Left colon (tissue), 2 donors: ENCODE measurements at regions not wholly inside any gene's neighbourhood (a gene's known extent, or its start where the extent isn't known, plus 50 kb on each side); places are given as distances from the start of the nearest gene placed in this dataset.

ENCODE experiments used
- ATAC-seq: fragments of 200-7000 bp; cut with Tn5 transposase; one replicate; pipeline ENCODE4 v1.9.1; 2020; ENCODE audit warnings: mild to moderate bottlenecking, moderate library complexity
- DNase-seq, 2 donors: peaks; one replicate each; pipeline ENCODE4 v3.0.0-alpha.2; 2020
- intact Hi-C, 2 donors: fragments of 100-400 bp; cut with DNase I in 1 of 2; cut with micrococcal nuclease in 1 of 2; formaldehyde crosslinking; loops; one replicate each; pipeline versions ENCODE4 v1.11.2 to v1.14.0; 2022; cut with DNase I, micrococcal nuclease
- donor health status: DM: no; HTN: no; CAD: no.
- donor health status: DM: yes; HTN: yes; CAD: no.

DNA sequence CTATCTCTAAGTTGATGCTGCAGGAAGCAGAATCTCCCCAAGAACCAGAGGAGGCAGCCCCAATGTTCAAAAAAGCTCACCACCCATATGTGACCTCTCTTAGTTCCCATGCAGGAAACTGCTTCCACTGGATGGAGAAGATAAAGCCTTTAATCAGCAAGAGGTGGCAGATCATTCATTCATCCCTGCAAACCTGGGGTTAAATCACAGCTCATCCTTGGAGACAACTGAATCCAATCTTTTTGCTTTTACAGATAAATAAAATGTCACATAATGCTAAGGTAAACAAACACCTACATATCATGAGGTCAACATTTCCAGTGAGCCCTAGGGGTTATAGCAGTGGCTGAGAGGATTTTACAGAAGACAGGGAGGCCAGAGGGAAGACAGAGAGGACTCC, 112.7 kb upstream of the CD93 start:
- intact Hi-C loops = no loop called here
- no peak for ATAC-seq
- no peak for DNase-seq

DNA sequence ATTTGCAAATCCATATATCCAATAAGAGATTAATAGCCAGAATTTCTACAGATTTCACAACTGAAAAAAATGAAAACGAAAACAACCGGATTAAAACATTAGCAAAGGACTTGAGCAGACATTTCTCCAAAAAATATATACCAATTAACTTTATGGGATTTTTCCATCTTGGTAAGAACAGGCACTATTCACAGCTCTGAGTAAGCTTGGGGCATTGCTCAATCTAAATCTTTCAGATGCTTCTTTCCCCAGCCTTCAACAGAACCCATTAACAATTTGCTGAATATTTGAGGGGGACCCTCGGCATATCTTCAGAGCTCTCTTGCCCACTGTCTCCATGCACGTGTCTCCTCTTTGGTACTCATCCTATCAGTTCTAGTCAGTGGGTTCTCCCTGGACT, 111.7 kb upstream of the CD93 start:
- intact Hi-C loops = no loop called here
- ATAC-seq (no peak), DNase-seq (no peak)

- no peak for ATAC-seq
Measured at GRCh38 chr20:23195636-23196035, 109.5 kb upstream of the CD93 start.

DNA sequence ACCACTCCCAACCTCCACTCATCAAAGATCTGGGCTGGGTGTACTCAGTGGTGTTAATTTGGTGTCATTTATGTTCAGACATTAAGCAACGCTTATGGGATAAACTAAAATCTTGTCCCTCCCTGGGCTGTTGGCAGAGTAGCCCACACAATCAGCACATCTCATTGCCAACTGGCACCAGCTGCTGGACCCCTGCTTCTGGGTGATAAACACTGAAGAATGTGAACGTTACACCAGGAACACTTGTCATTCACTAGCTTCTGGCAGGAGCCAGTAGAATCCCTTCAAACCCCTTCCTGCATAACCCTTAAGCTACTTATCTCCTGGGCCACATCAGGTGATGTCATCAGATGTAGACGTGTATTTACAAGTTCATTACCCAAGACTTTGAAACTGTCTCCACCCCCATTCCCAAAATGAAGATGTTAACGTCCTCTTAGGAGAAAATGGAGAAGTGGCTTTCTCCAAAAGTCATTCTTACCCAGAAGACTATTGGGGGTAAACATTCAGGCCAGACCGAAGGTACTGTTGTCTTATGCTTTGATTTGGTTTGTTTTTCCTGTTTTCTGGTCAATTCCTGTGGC, 107.8 kb upstream of the CD93 start:
- no peak for DNase-seq

More at GRCh38 chr20:23195636-23196035, 109.5 kb upstream of the CD93 start:
- intact Hi-C loops = no loop called here
- no peak for DNase-seq

GRCh38 chr20:23192469-23192868, 106.3 kb upstream of the CD93 start:
- ATAC-seq (no peak), DNase-seq (no peak)
- intact Hi-C loops = no loop called here

More for the DNA sequence above, 107.8 kb upstream of the CD93 start:
- intact Hi-C loops = no loop called here
- ATAC-seq = no peak

DNA sequence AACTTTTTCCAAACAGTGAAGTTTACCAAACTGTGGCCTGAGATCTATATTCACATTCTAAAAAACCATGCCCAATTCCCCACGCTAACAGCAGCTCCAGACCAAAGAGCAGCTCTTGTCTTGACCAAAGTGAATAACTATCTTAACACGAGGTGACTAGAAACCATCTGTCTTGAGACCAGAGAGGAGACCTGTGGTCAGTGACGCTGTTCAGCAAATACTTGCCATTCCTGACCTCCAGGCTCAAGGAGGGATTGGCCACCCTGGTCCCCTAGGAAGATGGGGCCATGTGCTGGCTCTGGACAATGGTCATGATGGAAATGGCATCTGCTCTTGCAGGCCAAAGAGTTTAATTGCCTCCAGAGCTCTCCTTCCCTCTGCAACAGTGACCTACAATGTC, 104.4 kb upstream of the CD93 start:
- no peak for ATAC-seq
- intact Hi-C loops = no loop called here
- no peak for DNase-seq

DNA sequence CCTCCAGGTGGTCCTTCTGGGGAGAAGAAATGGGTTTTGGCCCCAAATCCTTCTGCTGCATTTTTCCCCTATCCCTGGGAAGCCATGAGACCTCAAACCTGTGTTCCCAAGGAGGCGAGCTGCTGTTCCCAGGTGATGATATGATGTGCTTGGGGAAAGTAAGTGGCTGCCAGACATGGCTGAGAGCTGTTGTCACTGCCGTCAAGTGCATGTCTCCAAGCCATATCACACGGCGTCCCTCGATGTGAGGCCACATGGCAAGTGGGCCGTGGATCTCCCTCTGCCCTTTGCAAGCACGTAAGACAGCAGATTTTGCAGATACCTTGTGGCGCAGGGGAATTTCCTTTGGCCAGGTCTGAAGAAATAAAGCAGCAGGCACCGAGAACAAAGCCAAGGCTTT, 103.7 kb upstream of the CD93 start:
- ATAC-seq = no peak

DNA sequence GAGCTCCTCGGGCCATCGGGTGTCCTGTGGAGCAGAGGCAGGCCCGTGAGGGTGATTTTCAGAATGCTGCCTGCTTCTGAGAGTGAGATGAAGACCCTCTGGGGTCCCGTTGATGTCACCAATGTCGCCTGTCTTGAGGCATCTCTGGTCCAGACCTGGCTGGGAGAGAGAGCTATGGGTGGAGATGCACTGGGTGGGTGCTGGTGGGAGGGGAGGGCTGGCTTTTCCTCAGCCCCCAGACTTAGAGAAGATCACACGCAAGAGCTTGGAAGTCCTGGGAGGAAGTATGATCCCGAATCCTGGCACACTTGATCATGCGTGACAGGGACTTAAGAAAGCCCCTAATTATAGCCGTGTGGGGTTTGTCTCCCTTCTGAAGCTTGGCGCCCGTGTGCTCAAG, 103.2 kb upstream of the CD93 start:
- DNase-seq = no peak
- intact Hi-C loops = no loop called here
- ATAC-seq = no peak

More for the DNA sequence above, 103.7 kb upstream of the CD93 start:
- intact Hi-C loops = no loop called here
- no peak for DNase-seq

DNA sequence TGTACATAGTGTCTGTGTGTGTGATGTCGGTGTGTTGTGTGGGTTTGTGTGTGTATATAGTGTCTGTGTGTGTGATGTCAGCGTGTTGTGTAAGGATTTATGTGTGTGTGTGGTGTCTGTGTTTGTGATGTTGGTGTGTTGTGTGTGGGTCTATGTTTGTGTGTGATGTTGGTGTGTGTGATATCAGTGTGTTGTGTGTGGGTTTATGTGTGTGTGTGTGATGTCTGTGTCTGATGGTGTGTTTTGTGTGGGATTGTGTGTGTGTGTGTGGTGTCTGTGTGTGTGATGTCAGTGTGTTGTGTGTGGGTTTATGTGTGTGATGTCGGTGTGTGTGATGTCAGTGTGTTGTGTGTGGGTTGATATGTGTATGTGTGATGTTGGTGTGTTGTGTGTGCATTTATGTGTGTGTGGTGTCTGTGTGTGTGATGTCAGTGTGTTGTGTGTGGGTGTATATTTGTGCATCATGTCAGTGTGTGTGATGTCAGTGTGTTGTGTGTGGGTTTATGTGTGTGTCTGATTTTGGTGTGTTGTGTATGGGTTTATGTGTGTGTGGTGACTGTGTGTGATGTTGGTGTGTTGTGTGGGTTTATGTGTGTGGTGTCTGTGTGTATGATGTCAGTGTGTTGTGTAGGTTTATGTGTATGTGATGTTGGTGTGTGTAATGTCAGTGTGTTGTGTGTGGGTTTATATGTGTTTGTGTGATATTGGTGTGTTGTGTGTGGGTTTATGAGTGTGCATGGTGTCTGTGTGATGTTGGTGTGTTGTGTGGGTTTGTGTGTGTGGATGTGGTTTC, 102.4 kb upstream of the CD93 start:
- DNase-seq (no peak), ATAC-seq (no peak)
- intact Hi-C loops = no loop called here

DNA sequence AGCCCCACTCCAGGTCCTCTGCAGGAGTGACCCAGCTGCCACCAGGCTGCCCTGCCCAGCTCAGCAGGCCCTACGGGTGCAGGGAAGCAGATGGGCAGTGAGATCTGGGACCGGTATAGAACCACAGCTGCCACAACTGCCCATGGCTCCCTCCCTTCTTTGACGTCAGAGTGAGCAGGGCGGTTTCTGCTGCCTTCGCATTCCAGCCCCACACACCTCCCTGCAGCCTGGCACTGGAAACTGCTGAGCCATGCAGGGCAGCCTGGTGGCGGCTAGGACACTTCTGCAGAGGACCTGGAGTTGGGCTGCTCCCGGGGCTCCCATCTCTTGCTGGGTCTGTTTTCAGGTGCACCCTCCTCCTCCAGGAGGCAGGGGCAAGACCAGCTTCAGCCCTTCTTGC, 101.6 kb upstream of the CD93 start:
- no peak for DNase-seq
- ATAC-seq = peak; percentile 65

GRCh38 chr20:23186808-23187207, 100.7 kb upstream of the CD93 start:
- intact Hi-C loops = no loop called here
- ATAC-seq = no peak
- DNase-seq = no peak

More for the DNA sequence above, 101.6 kb upstream of the CD93 start:
- intact Hi-C loops = no loop called here

DNA sequence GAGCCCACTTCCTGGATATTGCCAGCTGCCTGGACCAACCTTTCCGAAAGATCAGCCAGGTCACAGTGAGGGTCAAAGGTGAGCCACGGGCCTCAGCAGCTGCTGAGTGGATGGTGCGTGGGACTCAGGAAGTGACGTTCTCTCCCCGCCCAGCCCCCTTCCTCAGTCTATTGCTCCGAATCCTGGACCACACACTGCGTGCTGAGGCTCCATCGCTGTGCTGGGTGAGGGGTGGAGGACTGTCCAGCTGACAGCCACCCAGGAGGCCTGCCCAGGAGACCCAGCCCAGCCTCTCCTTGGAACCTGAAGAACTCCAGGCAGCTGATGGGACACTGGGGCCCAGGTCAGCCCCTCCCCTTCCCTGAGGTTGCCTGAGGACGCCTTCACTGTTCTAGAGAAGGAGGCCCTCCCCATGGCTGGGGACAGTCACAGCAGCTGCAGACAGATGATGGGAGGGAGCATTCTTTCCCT, 94.4 kb upstream of the CD93 start:
- intact Hi-C loops = no loop called here
- DNase-seq = no peak
- ATAC-seq = no peak

- DNase-seq = no peak
- no peak for ATAC-seq
- intact Hi-C loops = no loop called here
Measured at GRCh38 chr20:23179766-23180403, 93.8 kb upstream of the CD93 start.

- no peak for DNase-seq
- ATAC-seq = peak; percentile 61
- intact Hi-C loops = no loop called here
Measured at GRCh38 chr20:23178806-23179205, 92.7 kb upstream of the CD93 start.

- ATAC-seq = no peak
- intact Hi-C loops = no loop called here
Measured at GRCh38 chr20:23174821-23175220, 88.7 kb upstream of the CD93 start.

DNA sequence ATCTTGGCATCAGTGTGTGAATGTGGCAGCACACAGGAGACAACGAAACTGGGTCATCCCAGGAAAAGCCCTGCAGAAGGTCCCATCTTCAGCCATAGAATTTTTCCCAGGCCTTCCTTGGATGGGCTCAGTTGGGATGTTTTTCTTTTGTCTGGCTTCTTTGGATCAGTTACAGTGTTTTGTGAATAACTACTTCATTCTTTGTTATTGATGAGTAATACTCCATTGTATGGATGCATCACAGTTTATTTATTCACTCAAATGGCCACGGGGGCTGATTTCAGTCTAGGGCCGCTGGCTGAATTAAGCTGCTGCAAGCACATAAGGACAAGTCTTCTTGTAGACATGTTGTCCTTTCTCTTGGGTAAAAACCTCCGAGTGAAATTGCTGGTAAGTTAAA, 81.3 kb upstream of the CD93 start:
- intact Hi-C loops = no loop called here
- DNase-seq (no peak), ATAC-seq (no peak)

More at GRCh38 chr20:23174821-23175220, 88.7 kb upstream of the CD93 start:
- no peak for DNase-seq

DNA sequence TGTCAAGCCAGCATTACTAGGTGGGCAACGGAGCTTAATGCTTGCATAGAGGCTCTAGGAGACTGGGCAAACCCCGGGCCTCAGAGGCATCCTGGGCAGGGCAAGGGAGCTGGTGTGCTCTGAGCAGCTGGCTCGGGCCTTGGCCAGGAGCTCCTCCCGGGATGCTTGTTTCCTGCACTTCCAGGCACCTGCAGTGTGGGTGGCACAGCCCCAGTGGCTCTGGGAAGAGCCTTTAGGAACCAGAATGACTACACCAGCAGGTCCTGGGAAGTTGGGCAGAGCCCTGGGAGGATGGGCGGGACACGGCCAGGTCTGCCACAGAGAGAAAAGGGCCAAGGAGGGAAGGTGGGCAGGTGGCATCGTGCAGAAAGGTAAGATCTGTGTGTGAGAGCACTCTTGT, 80.4 kb upstream of the CD93 start:
- no peak for ATAC-seq
- no peak for DNase-seq
- intact Hi-C loops = no loop called here

GRCh38 chr20:23165964-23166363, 79.8 kb upstream of the CD93 start:
- DNase-seq (no peak), ATAC-seq (no peak)
- intact Hi-C loops = no loop called here

DNA sequence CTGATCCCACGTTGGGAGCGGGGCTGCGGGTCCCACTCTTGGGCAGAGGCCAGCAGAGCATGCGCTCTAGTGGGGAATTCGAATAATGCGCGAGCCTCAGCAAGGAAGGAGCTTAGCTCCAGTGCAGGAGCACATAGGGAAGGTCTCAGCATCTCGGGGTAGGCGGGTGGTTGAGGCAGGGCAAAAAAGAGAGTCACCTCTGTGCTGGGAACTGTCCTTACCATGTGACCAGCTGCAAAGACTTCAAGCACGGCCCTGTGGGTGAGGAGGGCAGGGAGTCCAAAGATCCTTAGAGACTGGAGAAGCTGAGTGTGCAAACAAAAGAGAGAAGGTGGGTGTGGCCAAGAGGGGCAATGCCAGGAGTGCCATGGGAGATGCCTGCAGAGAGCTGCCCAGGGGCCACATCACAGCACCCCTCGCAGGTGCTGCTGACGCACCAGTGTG, 79.2 kb upstream of the CD93 start:
- peak; percentile 78 for ATAC-seq
- peak; percentile 47 to 72 for DNase-seq
- intact Hi-C loops = no loop called here

GRCh38 chr20:23164176-23164601, 78.1 kb upstream of the CD93 start:
- intact Hi-C loops = no loop called here
- peak; percentile 71 to 72 for DNase-seq
- ATAC-seq = peak; percentile 79
